ENCODE measurements at regions not wholly inside any gene's neighbourhood (a gene's known extent, or its start where the extent isn't known, plus 50 kb on each side); places are given as distances from the start of the nearest gene placed in this dataset.

DNA sequence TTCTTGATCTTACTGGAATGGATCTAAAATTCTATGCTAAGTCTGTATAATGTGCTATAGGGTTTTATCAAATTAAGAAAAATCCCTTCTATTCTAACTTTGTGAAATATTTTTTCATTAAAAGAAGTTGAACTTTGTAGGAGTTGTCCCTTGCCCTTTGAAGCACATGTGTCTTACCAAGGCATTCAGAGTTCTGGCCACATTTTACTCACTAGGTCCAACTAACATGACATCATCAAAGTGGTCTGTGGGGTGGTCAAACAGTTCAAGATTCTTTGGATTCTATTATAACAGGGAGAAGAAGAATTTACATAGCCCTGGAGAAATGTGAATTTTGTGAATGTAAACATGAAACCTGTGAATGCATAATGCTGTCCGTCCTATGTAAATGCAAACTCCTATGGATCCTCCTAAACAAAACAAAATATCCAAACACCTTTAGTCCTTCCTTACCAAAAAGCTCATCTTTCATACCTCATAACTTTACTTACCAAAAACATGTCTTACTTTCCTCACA lies 88.7 kb downstream of the EBNA1BP2 start:
- H3K4me2 ChIP-seq = no peak overlapping the region
- POLR2A ChIA-PET = no interaction called here
- no peak for FAIRE-seq
- DNase-seq (ENCODE audit: low read depth in 1 of 2, low spot score in 1 of 2) = no peak
- H3K27ac ChIP-seq = no peak overlapping the region
- no peak for ATAC-seq
- TF ChIP-seq, protein P1, sequence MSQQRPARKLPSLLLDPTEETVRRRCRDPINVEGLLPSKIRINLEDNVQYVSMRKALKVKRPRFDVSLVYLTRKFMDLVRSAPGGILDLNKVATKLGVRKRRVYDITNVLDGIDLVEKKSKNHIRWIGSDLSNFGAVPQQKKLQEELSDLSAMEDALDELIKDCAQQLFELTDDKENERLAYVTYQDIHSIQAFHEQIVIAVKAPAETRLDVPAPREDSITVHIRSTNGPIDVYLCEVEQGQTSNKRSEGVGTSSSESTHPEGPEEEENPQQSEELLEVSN (IDR thresholded peaks at IDR 0.05; ENCODE audit: borderline replicate concordance, low read depth) = no peak
- TF ChIP-seq HOXA7 (CRISPR knock-in tag; IDR thresholded peaks at IDR 0.05) (no peak), HDAC2 (IDR thresholded peaks at IDR 0.05) (no peak)
- H3K4me3 ChIP-seq = no peak overlapping the region
- no peaks in the 10 kb centered on the region for H3K9me3 ChIP-seq
- no peaks in the 10 kb centered on the region for H3K4me1 ChIP-seq
- CTCF ChIA-PET = interaction anchor here (0.9 to 2.4 kb wide), 2 partner anchors 10 to 171 kb away, joined by 4 to 24 read pairs; no protein-coding TSS in a partner anchor
- 88% methylated on average over 1 of the region's 1 CpG for WGBS (ENCODE audit: missing lambda C conversion rate)

DNA sequence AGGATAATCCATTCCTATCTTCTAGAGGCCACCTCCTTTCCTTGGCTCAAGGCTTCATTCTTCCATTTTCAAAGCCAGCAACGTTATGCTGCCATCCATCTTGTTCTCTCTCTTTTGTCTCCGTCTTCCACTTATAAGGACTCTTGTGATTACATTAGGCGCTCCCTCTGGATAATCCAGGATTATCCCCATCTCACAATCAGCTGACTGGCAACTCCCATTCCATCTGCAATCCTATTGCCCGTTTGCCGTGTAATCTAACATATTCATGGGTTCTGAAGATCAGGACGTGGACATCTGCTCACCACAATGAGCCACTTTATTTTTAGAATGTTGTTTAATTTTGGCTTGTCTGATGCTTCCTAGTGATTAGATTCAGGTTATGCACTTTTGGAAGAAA lies 89.3 kb downstream of the EBNA1BP2 start:
- CTCF ChIA-PET = no interaction called here
- no peak for ATAC-seq

DNA sequence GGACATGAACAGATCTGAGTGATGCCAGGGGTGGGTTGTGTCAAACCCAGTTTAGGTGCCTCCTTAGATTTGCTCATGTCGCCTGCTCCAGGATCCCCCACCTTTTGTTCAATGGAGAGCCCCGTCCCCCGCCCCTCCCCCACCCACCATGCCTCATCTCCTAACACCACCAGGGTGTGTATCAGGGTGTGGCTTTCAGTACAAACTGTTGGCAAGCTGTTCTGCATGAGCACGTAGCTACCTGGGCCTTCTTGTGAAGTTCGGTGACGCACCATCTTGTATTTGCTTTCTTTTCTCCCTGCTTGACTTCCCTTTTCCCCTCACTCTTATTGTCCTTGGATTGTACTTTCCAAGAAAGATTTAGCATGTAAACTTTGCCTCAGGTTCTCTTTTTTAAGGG lies 94.8 kb downstream of the EBNA1BP2 start:
- TF ChIP-seq KDM5A (IDR thresholded peaks at IDR 0.05) = no peak
- no peak for TF ChIP-seq BHLHE40 (IDR thresholded peaks at IDR 0.05; ENCODE audit: low read depth, low read length)
- no peak for TF ChIP-seq RNF2 (IDR thresholded peaks at IDR 0.05; ENCODE audit: borderline replicate concordance, low read depth)
- TF ChIP-seq SMC3 (IDR thresholded peaks at IDR 0.05) = no peak
- TF ChIP-seq SREBF2 (IDR thresholded peaks at IDR 0.05) = no peak
- TF ChIP-seq GATA3 (IDR thresholded peaks at IDR 0.05; ENCODE audit: borderline replicate concordance) = no peak
- TF ChIP-seq HOXA7 (CRISPR knock-in tag; IDR thresholded peaks at IDR 0.05) = no peak
- no peak for TF ChIP-seq ZFP36 (IDR thresholded peaks at IDR 0.05; ENCODE audit: borderline replicate concordance, partially characterized antibody)
- TF ChIP-seq TP53 (CRISPR knock-in tag; IDR thresholded peaks at IDR 0.05) = no peak
- TF ChIP-seq EHF (CRISPR knock-in tag; IDR thresholded peaks at IDR 0.05) = no peak
- no peak for TF ChIP-seq CBX8 (IDR thresholded peaks at IDR 0.05)
- Histone ChIP-seq H3K9me3 (no peaks in the 10 kb centered on the region), H3K4me3 (no peak overlapping the region), H3K4me2 (no peak overlapping the region), H3K27ac (no peak overlapping the region), H3K4me1 (peaks cover 6% of the 10 kb centered on the region; the same call in 2 of the 3 replicates)
- CTCF ChIA-PET = interaction anchor here (7.4 to 10.7 kb wide), 2 partner anchors 162 to 298 kb away, joined by 79 to 280 read pairs; no protein-coding TSS in a partner anchor
- FAIRE-seq (no peak), ATAC-seq (no peak), DNase-seq (ENCODE audit: low read depth in 1 of 2, low spot score in 1 of 2) (no peak)
- POLR2A ChIA-PET = no interaction called here
- 90% methylated on average over 4 of the region's 6 CpGs for WGBS (ENCODE audit: missing lambda C conversion rate)

More for the DNA sequence above, 89.3 kb downstream of the EBNA1BP2 start:
- H3K9me3 ChIP-seq = no peaks in the 10 kb centered on the region
- TF ChIP-seq HOXA7 (CRISPR knock-in tag; IDR thresholded peaks at IDR 0.05) (no peak), KDM1A (IDR thresholded peaks at IDR 0.05; ENCODE audit: low read depth) (no peak), POLR2A (IDR thresholded peaks at IDR 0.05; ENCODE audit: low read length) (no peak), RARB (CRISPR knock-in tag; IDR thresholded peaks at IDR 0.05) (no peak), CBX2 (IDR thresholded peaks at IDR 0.05; ENCODE audit: borderline replicate concordance, low read depth) (no peak), ESRRA (IDR thresholded peaks at IDR 0.05; ENCODE audit: borderline replicate concordance, low read length) (no peak)
- no peaks in the 10 kb centered on the region for H3K4me1 ChIP-seq
- FAIRE-seq = no peak
- POLR2A ChIA-PET = no interaction called here
- no peak overlapping the region for H3K4me3 ChIP-seq
- DNase-seq (ENCODE audit: low read depth in 1 of 2, low spot score in 1 of 2) = no peak
- no peak overlapping the region for H3K4me2 ChIP-seq
- 82% methylated on average over 6 of the region's 6 CpGs for WGBS (ENCODE audit: missing lambda C conversion rate)
- no peak overlapping the region for H3K27ac ChIP-seq

DNA sequence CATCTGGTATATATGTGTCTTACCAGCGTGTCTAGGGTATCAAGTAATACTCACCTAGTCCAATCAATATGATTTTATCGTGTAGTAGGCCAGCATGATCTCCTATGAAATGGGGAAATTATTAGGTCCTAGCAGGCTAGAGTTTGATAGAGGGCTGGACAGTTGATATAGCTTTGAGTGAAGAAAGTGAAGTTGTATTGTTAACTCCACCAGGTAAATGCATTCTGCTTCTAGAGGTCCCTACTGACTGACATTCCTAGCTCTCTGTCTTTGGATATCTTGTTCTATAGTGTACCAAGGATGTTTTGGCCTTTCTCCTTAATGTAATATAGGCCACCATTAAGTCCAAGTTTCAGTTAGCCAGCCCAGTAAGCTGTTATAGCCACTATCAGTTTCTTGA lies 97.4 kb downstream of the EBNA1BP2 start:
- Histone ChIP-seq H3K4me2 (no peak overlapping the region), H3K27ac (no peak overlapping the region), H3K4me3 (no peak overlapping the region), H3K4me1 (peaks cover 8% of the 10 kb centered on the region; the same call in 2 of the 3 replicates), H3K9me3 (no peaks in the 10 kb centered on the region)
- CTCF ChIA-PET = interaction anchor here (0.6 to 10.7 kb wide), 18 partner anchors 10 to 494 kb away, joined by 3 to 280 read pairs (median 6); partner anchors contain the start of genes TMEM269 and ZNF691
- no peak for ATAC-seq
- 72% methylated on average over 2 of the region's 2 CpGs for whole genome bisulfite sequencing (ENCODE audit: missing lambda C conversion rate)
- TF ChIP-seq POLR2AphosphoS2 (conservative IDR thresholded peaks at IDR 0.05; ENCODE audit: low read length) = no peak
- DNase-seq (ENCODE audit: low read depth in 1 of 2, low spot score in 1 of 2) = no peak
- POLR2A ChIA-PET = no interaction called here
- FAIRE-seq = no peak
